WTC11 (cell line): ENCODE measurements at regions not wholly inside any gene's neighbourhood (a gene's known extent, or its start where the extent isn't known, plus 50 kb on each side); places are given as distances from the start of the nearest gene placed in this dataset.

Source experiments
- ETV6 ChIP-seq: sonication (generic); formaldehyde crosslinking; IDR thresholded peaks from 2 replicates; pipeline ENCODE4 v1.8.1; 2022; ENCODE audit warnings: mild to moderate bottlenecking, missing genetic modification reagents
- FOXJ3 ChIP-seq: sonication (generic); formaldehyde crosslinking; IDR thresholded peaks from 2 replicates; pipeline ENCODE4 v1.9.0; 2021; ENCODE audit warnings: missing genetic modification reagents, mild to moderate bottlenecking, borderline replicate concordance
- JUN ChIP-seq: sonication (generic); formaldehyde crosslinking; IDR thresholded peaks from 2 replicates; pipeline ENCODE4 v1.8.0; 2023; ENCODE audit warnings: mild to moderate bottlenecking, missing genetic modification reagents
- RELA ChIP-seq: sonication (generic); formaldehyde crosslinking; IDR thresholded peaks from 2 replicates; pipeline ENCODE4 v1.8.1; 2022; ENCODE audit warnings: missing genetic modification reagents, mild to moderate bottlenecking, borderline replicate concordance
- ZNF263 ChIP-seq: sonication (generic); formaldehyde crosslinking; IDR thresholded peaks from 2 replicates; pipeline ENCODE4 v1.8.1; 2022; ENCODE audit warnings: low read depth, mild to moderate bottlenecking, moderate library complexity, missing genetic modification reagents
- ZNF416 ChIP-seq: fragments of 250-450 bp; sonication (Bioruptor Pico); IDR thresholded peaks from 2 replicates; pipeline ENCODE4 v1.9.0; 2021; ENCODE audit warnings: mild to moderate bottlenecking, inconsistent platforms
- ZNF423 ChIP-seq: fragments of 250-450 bp; sonication (Bioruptor Pico); IDR thresholded peaks from 2 replicates; pipeline ENCODE4 v2.1.2; 2022; ENCODE audit warnings: mild to moderate bottlenecking, moderate library complexity
- TF ChIP-seq, protein P1 (sequence below): fragments of 200-600 bp; IDR thresholded peaks from 2 replicates; pipeline ENCODE4 v1.8.0; 2022; ENCODE audit warnings: antibody characterized with exemption
- TF ChIP-seq, protein P2 (sequence below): sonication (generic); formaldehyde crosslinking; IDR thresholded peaks from 2 replicates; pipeline ENCODE4 v1.8.1; 2023; ENCODE audit warnings: mild to moderate bottlenecking, missing genetic modification reagents
- TF ChIP-seq, protein P3 (sequence below): sonication (generic); formaldehyde crosslinking; IDR thresholded peaks from 2 replicates; pipeline ENCODE4 v1.8.1; 2023; ENCODE audit warnings: mild to moderate bottlenecking, missing genetic modification reagents, moderate library complexity
- TF ChIP-seq, protein P4 (sequence below): sonication (generic); formaldehyde crosslinking; IDR thresholded peaks from 2 replicates; pipeline ENCODE4 v1.8.0; 2023; ENCODE audit warnings: missing genetic modification reagents, mild to moderate bottlenecking, borderline replicate concordance

DNA sequence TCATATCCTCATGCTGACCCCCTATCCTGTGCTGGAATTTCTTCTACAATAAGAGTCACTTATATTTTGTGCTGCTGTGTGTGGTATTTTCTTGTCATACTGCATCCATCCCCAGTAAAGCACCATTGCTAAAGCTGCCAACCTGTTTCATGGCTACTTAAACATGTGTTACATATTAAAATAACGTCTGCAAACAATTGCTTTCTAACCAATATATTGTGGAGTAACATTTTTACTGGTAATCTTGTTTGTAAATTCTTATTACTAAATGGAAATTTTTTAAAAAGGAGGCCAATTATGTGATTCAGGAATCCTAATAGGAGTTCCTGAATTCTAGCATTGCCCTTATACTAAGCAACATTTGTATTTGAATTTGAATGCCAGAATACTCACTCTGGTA lies 160.3 kb upstream of the VEGFC start:
- no peak for TF ChIP-seq ZNF423
- no peak for TF ChIP-seq FOXJ3 (CRISPR knock-in tag)
- no peak for TF ChIP-seq RELA (CRISPR knock-in tag)
- TF ChIP-seq, protein P1, sequence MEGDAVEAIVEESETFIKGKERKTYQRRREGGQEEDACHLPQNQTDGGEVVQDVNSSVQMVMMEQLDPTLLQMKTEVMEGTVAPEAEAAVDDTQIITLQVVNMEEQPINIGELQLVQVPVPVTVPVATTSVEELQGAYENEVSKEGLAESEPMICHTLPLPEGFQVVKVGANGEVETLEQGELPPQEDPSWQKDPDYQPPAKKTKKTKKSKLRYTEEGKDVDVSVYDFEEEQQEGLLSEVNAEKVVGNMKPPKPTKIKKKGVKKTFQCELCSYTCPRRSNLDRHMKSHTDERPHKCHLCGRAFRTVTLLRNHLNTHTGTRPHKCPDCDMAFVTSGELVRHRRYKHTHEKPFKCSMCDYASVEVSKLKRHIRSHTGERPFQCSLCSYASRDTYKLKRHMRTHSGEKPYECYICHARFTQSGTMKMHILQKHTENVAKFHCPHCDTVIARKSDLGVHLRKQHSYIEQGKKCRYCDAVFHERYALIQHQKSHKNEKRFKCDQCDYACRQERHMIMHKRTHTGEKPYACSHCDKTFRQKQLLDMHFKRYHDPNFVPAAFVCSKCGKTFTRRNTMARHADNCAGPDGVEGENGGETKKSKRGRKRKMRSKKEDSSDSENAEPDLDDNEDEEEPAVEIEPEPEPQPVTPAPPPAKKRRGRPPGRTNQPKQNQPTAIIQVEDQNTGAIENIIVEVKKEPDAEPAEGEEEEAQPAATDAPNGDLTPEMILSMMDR, result no peak
- TF ChIP-seq, protein P2, sequence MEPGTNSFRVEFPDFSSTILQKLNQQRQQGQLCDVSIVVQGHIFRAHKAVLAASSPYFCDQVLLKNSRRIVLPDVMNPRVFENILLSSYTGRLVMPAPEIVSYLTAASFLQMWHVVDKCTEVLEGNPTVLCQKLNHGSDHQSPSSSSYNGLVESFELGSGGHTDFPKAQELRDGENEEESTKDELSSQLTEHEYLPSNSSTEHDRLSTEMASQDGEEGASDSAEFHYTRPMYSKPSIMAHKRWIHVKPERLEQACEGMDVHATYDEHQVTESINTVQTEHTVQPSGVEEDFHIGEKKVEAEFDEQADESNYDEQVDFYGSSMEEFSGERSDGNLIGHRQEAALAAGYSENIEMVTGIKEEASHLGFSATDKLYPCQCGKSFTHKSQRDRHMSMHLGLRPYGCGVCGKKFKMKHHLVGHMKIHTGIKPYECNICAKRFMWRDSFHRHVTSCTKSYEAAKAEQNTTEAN, result no peak
- no peak for TF ChIP-seq JUN (CRISPR knock-in tag)
- no peak for TF ChIP-seq ETV6 (CRISPR knock-in tag)
- TF ChIP-seq, protein P3, sequence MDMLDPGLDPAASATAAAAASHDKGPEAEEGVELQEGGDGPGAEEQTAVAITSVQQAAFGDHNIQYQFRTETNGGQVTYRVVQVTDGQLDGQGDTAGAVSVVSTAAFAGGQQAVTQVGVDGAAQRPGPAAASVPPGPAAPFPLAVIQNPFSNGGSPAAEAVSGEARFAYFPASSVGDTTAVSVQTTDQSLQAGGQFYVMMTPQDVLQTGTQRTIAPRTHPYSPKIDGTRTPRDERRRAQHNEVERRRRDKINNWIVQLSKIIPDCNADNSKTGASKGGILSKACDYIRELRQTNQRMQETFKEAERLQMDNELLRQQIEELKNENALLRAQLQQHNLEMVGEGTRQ (CRISPR knock-in tag), result no peak
- TF ChIP-seq, protein P4, sequence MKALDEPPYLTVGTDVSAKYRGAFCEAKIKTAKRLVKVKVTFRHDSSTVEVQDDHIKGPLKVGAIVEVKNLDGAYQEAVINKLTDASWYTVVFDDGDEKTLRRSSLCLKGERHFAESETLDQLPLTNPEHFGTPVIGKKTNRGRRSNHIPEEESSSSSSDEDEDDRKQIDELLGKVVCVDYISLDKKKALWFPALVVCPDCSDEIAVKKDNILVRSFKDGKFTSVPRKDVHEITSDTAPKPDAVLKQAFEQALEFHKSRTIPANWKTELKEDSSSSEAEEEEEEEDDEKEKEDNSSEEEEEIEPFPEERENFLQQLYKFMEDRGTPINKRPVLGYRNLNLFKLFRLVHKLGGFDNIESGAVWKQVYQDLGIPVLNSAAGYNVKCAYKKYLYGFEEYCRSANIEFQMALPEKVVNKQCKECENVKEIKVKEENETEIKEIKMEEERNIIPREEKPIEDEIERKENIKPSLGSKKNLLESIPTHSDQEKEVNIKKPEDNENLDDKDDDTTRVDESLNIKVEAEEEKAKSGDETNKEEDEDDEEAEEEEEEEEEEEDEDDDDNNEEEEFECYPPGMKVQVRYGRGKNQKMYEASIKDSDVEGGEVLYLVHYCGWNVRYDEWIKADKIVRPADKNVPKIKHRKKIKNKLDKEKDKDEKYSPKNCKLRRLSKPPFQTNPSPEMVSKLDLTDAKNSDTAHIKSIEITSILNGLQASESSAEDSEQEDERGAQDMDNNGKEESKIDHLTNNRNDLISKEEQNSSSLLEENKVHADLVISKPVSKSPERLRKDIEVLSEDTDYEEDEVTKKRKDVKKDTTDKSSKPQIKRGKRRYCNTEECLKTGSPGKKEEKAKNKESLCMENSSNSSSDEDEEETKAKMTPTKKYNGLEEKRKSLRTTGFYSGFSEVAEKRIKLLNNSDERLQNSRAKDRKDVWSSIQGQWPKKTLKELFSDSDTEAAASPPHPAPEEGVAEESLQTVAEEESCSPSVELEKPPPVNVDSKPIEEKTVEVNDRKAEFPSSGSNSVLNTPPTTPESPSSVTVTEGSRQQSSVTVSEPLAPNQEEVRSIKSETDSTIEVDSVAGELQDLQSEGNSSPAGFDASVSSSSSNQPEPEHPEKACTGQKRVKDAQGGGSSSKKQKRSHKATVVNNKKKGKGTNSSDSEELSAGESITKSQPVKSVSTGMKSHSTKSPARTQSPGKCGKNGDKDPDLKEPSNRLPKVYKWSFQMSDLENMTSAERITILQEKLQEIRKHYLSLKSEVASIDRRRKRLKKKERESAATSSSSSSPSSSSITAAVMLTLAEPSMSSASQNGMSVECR (CRISPR knock-in tag), result no peak
- TF ChIP-seq ZNF263 (CRISPR knock-in tag), result no peak
- TF ChIP-seq ZNF416 (CRISPR knock-in tag), result no peak
